A549 (cell line): ENCODE measurements at regions not wholly inside any gene's neighbourhood (a gene's known extent, or its start where the extent isn't known, plus 50 kb on each side); places are given as distances from the start of the nearest gene placed in this dataset.

Source experiments
- ATAC-seq, 2 experiments: fragments of 200-7000 bp in 1 of 2; fragments of >200 bp in 1 of 2; cut with Nextera tagmentation in 1 of 2; cut with Tn5 transposase in 1 of 2; 3 replicates each; pipeline versions ENCODE4 v1.8.0 to v1.9.1; 2018 to 2020; ENCODE audit warnings: mild to moderate bottlenecking in 1 of 2, moderate library complexity in 1 of 2
- CTCF ChIA-PET: fragments of 300-600 bp; sonication (Branson Sonifier 250); formaldehyde crosslinking; extraction: SDS; loops from one replicate; lab custom pipeline; 2021; ENCODE audit warnings: antibody characterized with exemption, inconsistent platforms; lab: Yijun Ruan, JAX
- POLR2A ChIA-PET: fragments of 350-600 bp; formaldehyde crosslinking; extraction: SDS; loops from one replicate; lab custom pipeline; 2021; ENCODE audit warnings: antibody characterized with exemption, inconsistent platforms; lab: Yijun Ruan, JAX
- DNase-seq, 2 experiments: peaks; one replicate each; pipeline versions ENCODE4 v3.0.0 to v3.0.0-alpha.2; 2011 to 2016; ENCODE audit warnings: low read depth in 1 of 2, low spot score in 1 of 2
- FAIRE-seq: peaks from 2 replicates; lab custom pipeline; 2011; peaks lifted over from hg19 to GRCh38; lab: Jason Lieb, UNC
- H3K27ac ChIP-seq, 2 experiments: fragments of >200 bp; sonication (Bioruptor Twin); formaldehyde crosslinking; 3 replicates each; pipeline ENCODE4 v1.5.1; 2016 to 2017
- H3K4me1 ChIP-seq: fragments of >200 bp; sonication (Bioruptor Twin); formaldehyde crosslinking; 3 replicates; pipeline ENCODE4 v1.6.1; 2016
- H3K4me2 ChIP-seq: fragments of >200 bp; sonication (Bioruptor Twin); formaldehyde crosslinking; 3 replicates; pipeline ENCODE4 v1.6.1; 2016
- H3K4me3 ChIP-seq: fragments of >200 bp; sonication (Bioruptor Twin); formaldehyde crosslinking; 3 replicates; pipeline ENCODE4 v1.5.1; 2016
- H3K9me3 ChIP-seq: fragments of >200 bp; sonication (Bioruptor Twin); formaldehyde crosslinking; 3 replicates; pipeline ENCODE4 v1.6.1; 2016
- CBX8 ChIP-seq: fragments of 200-600 bp; sonication (generic); IDR thresholded peaks from 2 replicates; pipeline ENCODE4 v1.6.1; 2016
- CHD2 ChIP-seq: fragments of 150-350 bp; IDR thresholded peaks from 2 replicates; pipeline ENCODE4 v1.6.1; 2014; ENCODE audit warnings: low read length; ENCODE audit not compliant: partially characterized antibody
- CHD4 ChIP-seq: fragments of 200-600 bp; sonication (generic); IDR thresholded peaks from 2 replicates; pipeline ENCODE4 v1.6.1; 2016; ENCODE audit warnings: antibody characterized with exemption, mild to moderate bottlenecking, borderline replicate concordance
- EHF ChIP-seq: fragments of 250-450 bp; sonication (Bioruptor Pico); IDR thresholded peaks from 2 replicates; pipeline ENCODE4 v1.5.0; 2020; ENCODE audit warnings: mild to moderate bottlenecking
- EP300 ChIP-seq, 2 experiments: fragments of >200 bp; sonication (Bioruptor Twin); formaldehyde crosslinking; IDR thresholded peaks; 2 replicates in 1 of 2; 3 replicates in 1 of 2; pipeline ENCODE4 v1.6.1; 2016 to 2017
- FOSB ChIP-seq: fragments of 250-450 bp; sonication (Bioruptor Pico); IDR thresholded peaks from 2 replicates; pipeline ENCODE4 v1.5.0; 2020; ENCODE audit warnings: mild to moderate bottlenecking, moderate library complexity
- FOSL2 ChIP-seq, 2 experiments: fragments of 450-650 bp in 1 of 2; fragments of >200 bp in 1 of 2; sonication (Bioruptor Twin) in 1 of 2; formaldehyde crosslinking; IDR thresholded peaks; 2 replicates each; pipeline versions ENCODE4 v1.5.0 to v1.6.1; 2016 to 2020; ENCODE audit warnings: mild to moderate bottlenecking in 1 of 2, moderate library complexity in 1 of 2
- GATA3 ChIP-seq: IDR thresholded peaks from 2 replicates; pipeline ENCODE4 v1.6.1; 2012; ENCODE audit warnings: borderline replicate concordance
- HDAC2 ChIP-seq: fragments of 200-600 bp; sonication (generic); IDR thresholded peaks from 2 replicates; pipeline ENCODE4 v1.6.1; 2016
- HEYL ChIP-seq: fragments of 250-450 bp; sonication (Bioruptor Pico); IDR thresholded peaks from 2 replicates; pipeline ENCODE4 v1.8.0; 2021; ENCODE audit warnings: mild to moderate bottlenecking, moderate library complexity
- HOXA7 ChIP-seq: fragments of 250-450 bp; sonication (Bioruptor Pico); IDR thresholded peaks from 2 replicates; pipeline ENCODE4 v1.5.0; 2020; ENCODE audit warnings: mild to moderate bottlenecking, moderate library complexity
- HOXB13 ChIP-seq: fragments of 250-450 bp; sonication (Bioruptor Pico); IDR thresholded peaks from 2 replicates; pipeline ENCODE4 v1.5.0; 2020; ENCODE audit warnings: low read depth, mild to moderate bottlenecking, moderate library complexity
- KDM5A ChIP-seq: fragments of 200-600 bp; sonication (generic); IDR thresholded peaks from 2 replicates; pipeline ENCODE4 v1.6.1; 2016; ENCODE audit warnings: antibody characterized with exemption, mild to moderate bottlenecking
- MAFK ChIP-seq: fragments of 450-650 bp; IDR thresholded peaks from 2 replicates; pipeline ENCODE4 v1.6.1; 2014; ENCODE audit not compliant: partially characterized antibody
- MYC ChIP-seq: IDR thresholded peaks from 2 replicates; pipeline ENCODE4 v1.6.1; 2012; ENCODE audit warnings: mild to moderate bottlenecking, inconsistent platforms, low read length, improper control_type of control experiment, borderline replicate concordance
- NR3C1 ChIP-seq: fragments of >200 bp; sonication (Bioruptor Twin); formaldehyde crosslinking; IDR thresholded peaks from 3 replicates; pipeline ENCODE4 v1.6.1; 2017
- POLR2A ChIP-seq: IDR thresholded peaks from 2 replicates; pipeline ENCODE4 v1.6.1; 2012; ENCODE audit warnings: mild to moderate bottlenecking, low read length
- POLR2AphosphoS2 ChIP-seq: conservative IDR thresholded peaks from 2 replicates; pipeline ENCODE4 v1.6.1; 2012; ENCODE audit warnings: low read length, improper control_type of control experiment, inconsistent platforms
- RFX5 ChIP-seq: fragments of 450-650 bp; IDR thresholded peaks from 2 replicates; pipeline ENCODE4 v1.7.1; 2014; ENCODE audit warnings: antibody characterized with exemption, mild to moderate bottlenecking, moderate library complexity
- SMC3 ChIP-seq: fragments of >200 bp; sonication (Bioruptor Twin); formaldehyde crosslinking; IDR thresholded peaks from 3 replicates; pipeline ENCODE4 v1.6.1; 2018; ENCODE audit warnings: inconsistent platforms
- TFCP2L1 ChIP-seq: fragments of 250-450 bp; sonication (Bioruptor Pico); IDR thresholded peaks from 2 replicates; pipeline ENCODE4 v1.5.0; 2021; ENCODE audit warnings: mild to moderate bottlenecking
- ZC3H11A ChIP-seq: fragments of 450-650 bp; IDR thresholded peaks from 2 replicates; pipeline ENCODE4 v1.6.1; 2014; ENCODE audit warnings: antibody characterized with exemption, mild to moderate bottlenecking
- ZFP36 ChIP-seq: fragments of 450-650 bp; IDR thresholded peaks from 2 replicates; pipeline ENCODE4 v1.6.1; 2014; ENCODE audit warnings: borderline replicate concordance; ENCODE audit not compliant: partially characterized antibody
- ZNF302 ChIP-seq: fragments of 250-450 bp; sonication (Bioruptor Pico); IDR thresholded peaks from 2 replicates; pipeline ENCODE4 v1.9.0; 2021; ENCODE audit warnings: inconsistent platforms, mild to moderate bottlenecking, moderate library complexity
- ZSCAN20 ChIP-seq: fragments of 250-450 bp; sonication (Bioruptor Pico); IDR thresholded peaks from 2 replicates; pipeline ENCODE4 v1.8.0; 2022; ENCODE audit warnings: mild to moderate bottlenecking, moderate library complexity
- WGBS: methylation state at CpG from one replicate; pipeline ENCODE4 v1.1.6; 2017; ENCODE audit errors: missing lambda C conversion rate; 5-methylcytosine and 5-hydroxymethylcytosine counted together
- TF ChIP-seq, protein P1 (sequence below): fragments of 450-650 bp; IDR thresholded peaks from 2 replicates; pipeline ENCODE4 v1.6.1; 2014; ENCODE audit warnings: antibody characterized with exemption
- TF ChIP-seq, protein P2 (sequence below): IDR thresholded peaks from 2 replicates; pipeline ENCODE4 v1.6.1; 2012
- TF ChIP-seq, protein P3 (sequence below): fragments of 200-600 bp; sonication (generic); IDR thresholded peaks from 2 replicates; pipeline ENCODE4 v1.6.1; 2016; ENCODE audit warnings: antibody characterized with exemption, mild to moderate bottlenecking, moderate library complexity

DNA sequence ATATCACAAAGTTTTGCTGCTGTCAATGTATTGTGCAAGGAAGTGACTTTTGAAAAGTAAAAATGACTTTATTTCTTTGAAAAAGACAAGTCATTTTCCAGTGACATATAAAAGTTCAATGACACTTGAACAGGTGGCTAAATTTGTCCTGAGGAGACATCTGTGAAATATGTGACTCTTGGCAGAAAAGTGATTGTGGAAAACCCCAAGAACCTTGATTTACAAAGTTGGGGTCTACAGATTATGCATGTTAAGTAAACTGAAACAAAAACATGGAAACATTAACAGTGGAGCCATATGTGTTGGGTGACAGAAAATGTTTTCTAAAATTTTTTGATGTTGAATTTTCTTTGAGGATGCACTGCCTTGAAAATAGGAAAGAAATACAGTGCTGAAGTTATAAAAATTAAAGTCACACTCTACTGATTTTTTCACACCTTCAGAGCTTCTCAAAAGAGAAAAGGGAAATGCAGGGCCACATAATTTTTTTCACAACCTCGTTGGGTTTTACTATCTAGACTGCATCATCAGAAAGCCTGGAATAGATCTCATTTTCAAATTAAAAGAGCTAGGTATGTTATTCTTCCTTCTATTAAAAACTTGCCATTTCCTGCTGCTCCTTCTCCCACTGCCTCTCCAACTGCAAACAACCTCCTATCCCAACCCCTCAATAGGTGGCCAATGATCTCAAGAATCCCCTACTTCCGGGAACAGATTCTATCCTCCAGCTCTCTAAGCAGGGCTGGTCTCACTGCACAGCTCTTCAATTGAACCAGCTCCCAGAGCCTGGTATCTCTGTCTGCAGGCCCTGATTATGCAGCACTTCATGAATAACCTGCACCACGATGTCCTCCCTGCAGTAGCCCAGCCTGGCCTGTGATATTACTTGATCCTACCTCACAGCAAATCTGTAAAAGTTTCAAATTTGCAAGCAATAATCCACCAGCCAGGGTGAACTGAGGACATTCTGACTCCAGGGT, 570.8 kb upstream of the CPEB2 start:
- no peak overlapping the region for H3K27ac ChIP-seq
- WGBS: 41% methylated on average over 3 of the region's 3 CpGs
- TF ChIP-seq POLR2A (no peak), MYC (no peak), ZFP36 (no peak), EHF (CRISPR knock-in tag) (no peak), ZNF302 (CRISPR knock-in tag) (no peak), RFX5 (no peak), TFCP2L1 (CRISPR knock-in tag) (no peak), ZC3H11A (no peak), HEYL (CRISPR knock-in tag) (no peak), KDM5A (no peak), GATA3 (no peak), EP300 (IDR thresholded peaks at IDR 0.05) (no peak), NR3C1 (no peak), SMC3 (no peak), FOSL2 (IDR thresholded peaks at IDR 0.05) (no peak), FOSL2 (CRISPR knock-in tag; IDR thresholded peaks at IDR 0.05) (no peak), ZSCAN20 (CRISPR knock-in tag) (no peak), HOXB13 (CRISPR knock-in tag) (no peak), HOXA7 (CRISPR knock-in tag) (no peak)
- TF ChIP-seq, protein P1, sequence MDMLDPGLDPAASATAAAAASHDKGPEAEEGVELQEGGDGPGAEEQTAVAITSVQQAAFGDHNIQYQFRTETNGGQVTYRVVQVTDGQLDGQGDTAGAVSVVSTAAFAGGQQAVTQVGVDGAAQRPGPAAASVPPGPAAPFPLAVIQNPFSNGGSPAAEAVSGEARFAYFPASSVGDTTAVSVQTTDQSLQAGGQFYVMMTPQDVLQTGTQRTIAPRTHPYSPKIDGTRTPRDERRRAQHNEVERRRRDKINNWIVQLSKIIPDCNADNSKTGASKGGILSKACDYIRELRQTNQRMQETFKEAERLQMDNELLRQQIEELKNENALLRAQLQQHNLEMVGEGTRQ: no peak
- TF ChIP-seq, protein P2, sequence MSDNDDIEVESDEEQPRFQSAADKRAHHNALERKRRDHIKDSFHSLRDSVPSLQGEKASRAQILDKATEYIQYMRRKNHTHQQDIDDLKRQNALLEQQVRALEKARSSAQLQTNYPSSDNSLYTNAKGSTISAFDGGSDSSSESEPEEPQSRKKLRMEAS: no peak

DNA sequence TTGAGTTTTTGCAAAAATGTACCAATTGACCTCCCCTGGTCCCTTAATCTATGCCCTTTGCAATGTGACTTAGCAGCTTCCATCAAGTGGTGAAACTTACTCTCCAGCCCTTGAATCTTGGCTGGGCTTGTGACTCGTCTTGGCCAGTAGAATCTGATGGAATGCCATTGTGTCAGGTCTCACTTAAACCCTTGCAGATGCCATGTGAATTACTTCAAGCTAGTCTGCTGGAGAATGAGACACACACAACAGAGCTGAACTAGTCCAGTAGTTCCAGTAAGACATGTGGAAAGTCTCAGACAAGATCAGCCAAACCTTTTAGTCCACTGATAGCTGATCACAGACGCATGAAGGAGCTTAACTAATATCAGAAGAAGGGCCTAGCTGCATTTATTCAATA, 567.8 kb upstream of the CPEB2 start:
- no peak overlapping the region for H3K4me2 ChIP-seq
- no peak overlapping the region for H3K4me3 ChIP-seq
- H3K4me1 ChIP-seq: no peaks in the 10 kb centered on the region
- H3K9me3 ChIP-seq: no peaks in the 10 kb centered on the region
- no peak for DNase-seq
- no peak for ATAC-seq
- TF ChIP-seq CHD2 (no peak), MAFK (no peak), FOSB (CRISPR knock-in tag) (no peak), NR3C1 (no peak), RFX5 (no peak), POLR2AphosphoS2 (no peak), CBX8 (no peak), ZC3H11A (no peak), HDAC2 (no peak), CHD4 (no peak)
- TF ChIP-seq, protein P3, sequence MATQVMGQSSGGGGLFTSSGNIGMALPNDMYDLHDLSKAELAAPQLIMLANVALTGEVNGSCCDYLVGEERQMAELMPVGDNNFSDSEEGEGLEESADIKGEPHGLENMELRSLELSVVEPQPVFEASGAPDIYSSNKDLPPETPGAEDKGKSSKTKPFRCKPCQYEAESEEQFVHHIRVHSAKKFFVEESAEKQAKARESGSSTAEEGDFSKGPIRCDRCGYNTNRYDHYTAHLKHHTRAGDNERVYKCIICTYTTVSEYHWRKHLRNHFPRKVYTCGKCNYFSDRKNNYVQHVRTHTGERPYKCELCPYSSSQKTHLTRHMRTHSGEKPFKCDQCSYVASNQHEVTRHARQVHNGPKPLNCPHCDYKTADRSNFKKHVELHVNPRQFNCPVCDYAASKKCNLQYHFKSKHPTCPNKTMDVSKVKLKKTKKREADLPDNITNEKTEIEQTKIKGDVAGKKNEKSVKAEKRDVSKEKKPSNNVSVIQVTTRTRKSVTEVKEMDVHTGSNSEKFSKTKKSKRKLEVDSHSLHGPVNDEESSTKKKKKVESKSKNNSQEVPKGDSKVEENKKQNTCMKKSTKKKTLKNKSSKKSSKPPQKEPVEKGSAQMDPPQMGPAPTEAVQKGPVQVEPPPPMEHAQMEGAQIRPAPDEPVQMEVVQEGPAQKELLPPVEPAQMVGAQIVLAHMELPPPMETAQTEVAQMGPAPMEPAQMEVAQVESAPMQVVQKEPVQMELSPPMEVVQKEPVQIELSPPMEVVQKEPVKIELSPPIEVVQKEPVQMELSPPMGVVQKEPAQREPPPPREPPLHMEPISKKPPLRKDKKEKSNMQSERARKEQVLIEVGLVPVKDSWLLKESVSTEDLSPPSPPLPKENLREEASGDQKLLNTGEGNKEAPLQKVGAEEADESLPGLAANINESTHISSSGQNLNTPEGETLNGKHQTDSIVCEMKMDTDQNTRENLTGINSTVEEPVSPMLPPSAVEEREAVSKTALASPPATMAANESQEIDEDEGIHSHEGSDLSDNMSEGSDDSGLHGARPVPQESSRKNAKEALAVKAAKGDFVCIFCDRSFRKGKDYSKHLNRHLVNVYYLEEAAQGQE: no peak
- 74% methylated on average over 2 of the region's 2 CpGs for WGBS
- no peak overlapping the region for H3K27ac ChIP-seq
- FAIRE-seq: no peak
- ChIA-PET CTCF (no interaction called here), POLR2A (no interaction called here)

More for the DNA sequence above, 570.8 kb upstream of the CPEB2 start:
- FAIRE-seq (no peak), DNase-seq (no peak), ATAC-seq (no peak)
- Histone ChIP-seq H3K4me1 (no peaks in the 10 kb centered on the region), H3K4me3 (no peak overlapping the region), H3K4me2 (no peak overlapping the region), H3K9me3 (no peaks in the 10 kb centered on the region)
- ChIA-PET POLR2A (no interaction called here), CTCF (no interaction called here)
